Activated CD8-positive, alpha-beta T cell treated with anti-CD3 and anti-CD28 coated beads, Interleukin-2, amount 10 ng/mL, durations not matched to agents 7 days and 5 days (primary cell): ENCODE measurements at regions not wholly inside any gene's neighbourhood (a gene's known extent, or its start where the extent isn't known, plus 50 kb on each side); places are given as distances from the start of the nearest gene placed in this dataset.
"Not testable (repeated sequence)": the region's sequence is repeated elsewhere in the genome, so short reads cannot be mapped to it uniquely, and the experiment has no call there.

ENCODE experiments used
- ATAC-seq: fragments of 150-1000 bp; cut with Tn5 transposase; one replicate; pipeline ENCODE4 v1.10.0; 2021; ENCODE audit warnings: moderate library complexity
- CTCF ChIA-PET: fragments of 350-600 bp; sonication (Branson Sonifier 250); formaldehyde crosslinking; loops from one replicate; lab custom pipeline; 2021; ENCODE audit warnings: antibody characterized with exemption; lab: Charles Lee
- POLR2A ChIA-PET: fragments of 350-600 bp; sonication (Branson Sonifier 250); formaldehyde crosslinking; loops from one replicate; lab custom pipeline; 2021; ENCODE audit warnings: antibody characterized with exemption; lab: Charles Lee
- DNase-seq: peaks from one replicate; pipeline ENCODE4 v3.0.0-alpha.2; 2020
- H3K27ac Mint-ChIP-seq: one replicate; pipeline ENCODE4 v1.8.0; 2021; ENCODE audit warnings: mild to moderate bottlenecking, mixed read lengths
- H3K27me3 Mint-ChIP-seq: one replicate; pipeline ENCODE4 v1.8.0; 2021; ENCODE audit warnings: low read depth, mixed read lengths
- H3K36me3 Mint-ChIP-seq: one replicate; pipeline ENCODE4 v1.8.0; 2021; ENCODE audit warnings: low read depth, mixed read lengths
- H3K4me1 Mint-ChIP-seq: one replicate; pipeline ENCODE4 v1.8.0; 2021; ENCODE audit warnings: low read depth, mixed read lengths
- H3K4me3 Mint-ChIP-seq: one replicate; pipeline ENCODE4 v1.8.0; 2021; ENCODE audit warnings: mild to moderate bottlenecking, mixed read lengths
- H3K9me3 Mint-ChIP-seq: one replicate; pipeline ENCODE4 v1.8.0; 2022; ENCODE audit warnings: mixed read lengths; ENCODE audit not compliant: insufficient read depth

GRCh38 chr7:155378959-155379871 is 78.7 kb upstream of the EN2 start:
- ATAC-seq (no peak), DNase-seq (no peak)
- Mint-ChIP-seq H3K27ac (no peak overlapping the region), H3K4me1 (peaks cover 39% of the 10 kb centered on the region), H3K9me3 (no peaks in the 10 kb centered on the region), H3K36me3 (peaks cover 2% of the 10 kb centered on the region), H3K4me3 (no peak overlapping the region), H3K27me3 (peaks cover 86% of the 10 kb centered on the region)
- CTCF ChIA-PET, result interaction anchor here (0.7 to 2.6 kb wide), 13 partner anchors 9 to 451 kb away, joined by 3 to 15 read pairs (median 4); partner anchors contain the start of genes PAXIP1 and RBM33
- POLR2A ChIA-PET, result no interaction called here

GRCh38 chr7:155380221-155380861 is 77.6 kb upstream of the EN2 start:
- CTCF ChIA-PET, result interaction anchor here (0.7 to 2.6 kb wide), 20 partner anchors 8 to 466 kb away, joined by 3 to 15 read pairs (median 3); partner anchors contain the start of genes PAXIP1 and RBM33
- H3K9me3 Mint-ChIP-seq, result no peaks in the 10 kb centered on the region
- peaks cover 30% of the 10 kb centered on the region for H3K4me1 Mint-ChIP-seq
- H3K36me3 Mint-ChIP-seq, result peaks cover 2% of the 10 kb centered on the region
- POLR2A ChIA-PET, result no interaction called here
- peaks cover 80% of the 10 kb centered on the region for H3K27me3 Mint-ChIP-seq
- no peak overlapping the region for H3K27ac Mint-ChIP-seq
- no peak overlapping the region for H3K4me3 Mint-ChIP-seq
- DNase-seq, result peak; percentile 80
- peak; percentile 87 for ATAC-seq

DNA sequence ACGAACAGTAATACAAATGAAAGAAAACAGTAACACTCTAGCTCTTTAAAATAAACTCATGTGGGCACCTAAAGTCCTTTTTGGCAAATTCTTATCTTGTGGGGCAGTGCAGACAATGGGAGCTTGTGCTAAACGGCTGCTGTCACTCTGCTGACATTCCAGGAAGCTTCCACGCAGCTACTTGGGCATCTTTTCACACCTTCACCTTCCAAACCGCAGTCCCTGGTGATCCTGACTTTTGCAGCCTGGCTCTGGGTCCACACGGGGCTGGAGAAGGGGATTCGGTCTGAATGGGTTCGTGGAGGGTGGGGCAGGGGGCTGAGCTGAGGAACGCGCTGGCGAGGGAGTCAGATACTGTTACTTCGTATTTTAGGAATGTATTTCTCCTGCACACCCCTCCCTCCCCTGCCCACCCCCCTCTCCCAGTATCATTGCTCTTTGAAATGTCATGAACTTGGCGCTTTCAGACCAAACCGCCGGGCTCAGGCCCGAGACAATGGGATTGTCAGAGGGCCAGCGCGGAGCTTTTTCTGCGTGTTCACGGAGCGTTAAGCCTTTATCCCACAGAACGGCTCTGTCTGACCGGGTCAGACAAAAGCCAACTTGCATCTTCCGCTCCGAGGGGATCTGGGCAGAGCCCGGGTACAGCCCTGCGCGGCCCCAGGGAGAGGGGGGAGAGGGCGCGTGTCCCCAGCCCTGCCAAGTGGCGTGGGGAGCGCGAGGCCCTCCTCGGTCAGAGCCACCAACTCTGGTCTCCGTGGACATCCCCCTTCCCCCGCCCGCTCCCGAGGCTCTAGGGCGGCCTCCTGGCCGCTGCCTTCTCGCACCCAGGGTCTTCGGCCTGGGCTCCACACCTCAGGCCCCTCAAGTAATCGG is 76.7 kb upstream of the EN2 start:
- peaks cover 71% of the 10 kb centered on the region for H3K27me3 Mint-ChIP-seq
- CTCF ChIA-PET, result interaction anchor here (1.0 to 2.6 kb wide), 8 partner anchors 9 to 467 kb away, joined by 3 to 15 read pairs (median 3); no protein-coding TSS in a partner anchor
- H3K9me3 Mint-ChIP-seq, result no peaks in the 10 kb centered on the region
- POLR2A ChIA-PET, result no interaction called here
- H3K36me3 Mint-ChIP-seq, result no peaks in the 10 kb centered on the region
- DNase-seq, result no peak
- H3K4me1 Mint-ChIP-seq, result peaks cover 22% of the 10 kb centered on the region
- H3K27ac Mint-ChIP-seq, result no peak overlapping the region
- H3K4me3 Mint-ChIP-seq, result no peak overlapping the region
- ATAC-seq, result no peak

- Mint-ChIP-seq H3K4me1 (peaks cover 19% of the 10 kb centered on the region), H3K27me3 (peaks cover 62% of the 10 kb centered on the region), H3K4me3 (no peak overlapping the region), H3K9me3 (no peaks in the 10 kb centered on the region), H3K27ac (no peak overlapping the region), H3K36me3 (no peaks in the 10 kb centered on the region)
- ChIA-PET CTCF (interaction anchor here (1.4 to 1.9 kb wide), 2 partner anchors 10 to 94 kb away, joined by 3 to 4 read pairs; no protein-coding TSS in a partner anchor), POLR2A (no interaction called here)
- ATAC-seq (no peak), DNase-seq (no peak)
Measured at GRCh38 chr7:155381852-155382801, 75.8 kb upstream of the EN2 start.

GRCh38 chr7:155382802-155383171 is 75.1 kb upstream of the EN2 start:
- no peaks in the 10 kb centered on the region for H3K9me3 Mint-ChIP-seq
- ChIA-PET POLR2A (no interaction called here), CTCF (no interaction called here)
- no peak overlapping the region for H3K4me3 Mint-ChIP-seq
- H3K27ac Mint-ChIP-seq, result no peak overlapping the region
- peaks cover 55% of the 10 kb centered on the region for H3K27me3 Mint-ChIP-seq
- DNase-seq (no peak), ATAC-seq (no peak)
- H3K4me1 Mint-ChIP-seq, result peaks cover 15% of the 10 kb centered on the region
- H3K36me3 Mint-ChIP-seq, result no peaks in the 10 kb centered on the region

GRCh38 chr7:155383756-155384491 is 74.0 kb upstream of the EN2 start:
- Mint-ChIP-seq H3K9me3 (no peaks in the 10 kb centered on the region), H3K36me3 (no peaks in the 10 kb centered on the region), H3K4me3 (no peak overlapping the region), H3K4me1 (peaks cover 15% of the 10 kb centered on the region), H3K27ac (no peak overlapping the region), H3K27me3 (peaks cover 47% of the 10 kb centered on the region)
- CTCF ChIA-PET, result interaction anchor here (0.7 kb wide), 1 partner anchor 12 kb away, joined by 4 read pairs; no protein-coding TSS in a partner anchor
- ATAC-seq (no peak), DNase-seq (no peak)
- POLR2A ChIA-PET, result no interaction called here

DNA sequence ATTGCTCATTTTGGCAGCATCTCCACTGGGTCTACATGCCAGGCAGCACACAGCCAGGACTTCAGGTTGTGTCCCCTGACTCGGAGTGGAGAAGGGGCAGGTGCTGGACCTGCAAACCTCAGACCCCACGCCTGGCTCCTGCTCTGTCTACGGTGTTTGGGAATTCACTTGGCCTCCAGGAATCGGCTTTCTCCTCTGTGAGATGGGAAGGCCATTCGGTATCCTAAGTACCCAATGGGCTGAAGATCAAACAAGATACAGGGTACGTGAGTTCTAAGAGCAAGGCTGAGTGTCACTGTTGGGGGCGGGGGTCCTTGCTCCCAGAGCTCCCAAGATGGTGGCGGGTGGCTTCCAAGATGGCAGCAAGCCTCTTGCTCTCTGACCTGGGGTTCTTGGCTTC is 73.2 kb upstream of the EN2 start:
- H3K27me3 Mint-ChIP-seq, result peaks cover 42% of the 10 kb centered on the region
- H3K4me1 Mint-ChIP-seq, result peaks cover 16% of the 10 kb centered on the region
- H3K4me3 Mint-ChIP-seq, result no peak overlapping the region
- no peaks in the 10 kb centered on the region for H3K36me3 Mint-ChIP-seq
- no peak overlapping the region for H3K27ac Mint-ChIP-seq
- ATAC-seq (no peak), DNase-seq (no peak)
- POLR2A ChIA-PET, result no interaction called here
- no peaks in the 10 kb centered on the region for H3K9me3 Mint-ChIP-seq
- CTCF ChIA-PET, result no interaction called here

DNA sequence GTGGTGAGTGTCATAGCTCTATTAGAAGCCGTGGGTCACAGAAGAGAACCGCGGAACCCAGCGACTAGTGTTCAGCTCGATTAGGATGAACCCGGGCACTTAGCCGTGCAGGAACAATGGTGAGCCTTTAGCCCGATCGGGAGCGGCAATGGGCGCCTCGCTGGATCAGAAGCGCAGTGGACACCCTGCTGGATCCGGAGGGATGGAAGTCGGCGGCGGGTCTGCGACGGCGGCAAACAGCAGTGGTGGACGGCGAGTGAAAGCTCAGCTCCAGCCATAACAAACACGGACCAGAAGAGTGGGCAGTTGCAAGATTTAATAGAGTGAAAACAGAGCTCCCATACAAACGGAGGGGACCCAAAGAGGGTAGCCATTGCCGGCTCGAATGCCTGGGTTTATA is 72.7 kb upstream of the EN2 start:
- H3K27ac Mint-ChIP-seq, CTCF ChIA-PET, ATAC-seq, H3K4me3 Mint-ChIP-seq, H3K36me3 Mint-ChIP-seq, H3K9me3 Mint-ChIP-seq, DNase-seq: not testable (repeated sequence)
- Mint-ChIP-seq H3K4me1 (peaks cover 13% of the 10 kb centered on the region), H3K27me3 (peaks cover 37% of the 10 kb centered on the region)
- POLR2A ChIA-PET, result interaction anchor here (0.6 kb wide), 1 partner anchor 17 kb away, joined by 6 read pairs; no protein-coding TSS in a partner anchor

GRCh38 chr7:155386608-155387007 is 71.3 kb upstream of the EN2 start:
- no peak overlapping the region for H3K4me3 Mint-ChIP-seq
- H3K27ac Mint-ChIP-seq, result no peak overlapping the region
- ATAC-seq, result no peak
- DNase-seq, result no peak
- CTCF ChIA-PET, result no interaction called here
- POLR2A ChIA-PET, result no interaction called here
- H3K27me3 Mint-ChIP-seq, result peaks cover 30% of the 10 kb centered on the region
- H3K9me3 Mint-ChIP-seq, result no peaks in the 10 kb centered on the region
- peaks cover 6% of the 10 kb centered on the region for H3K4me1 Mint-ChIP-seq
- H3K36me3 Mint-ChIP-seq, result no peaks in the 10 kb centered on the region

DNA sequence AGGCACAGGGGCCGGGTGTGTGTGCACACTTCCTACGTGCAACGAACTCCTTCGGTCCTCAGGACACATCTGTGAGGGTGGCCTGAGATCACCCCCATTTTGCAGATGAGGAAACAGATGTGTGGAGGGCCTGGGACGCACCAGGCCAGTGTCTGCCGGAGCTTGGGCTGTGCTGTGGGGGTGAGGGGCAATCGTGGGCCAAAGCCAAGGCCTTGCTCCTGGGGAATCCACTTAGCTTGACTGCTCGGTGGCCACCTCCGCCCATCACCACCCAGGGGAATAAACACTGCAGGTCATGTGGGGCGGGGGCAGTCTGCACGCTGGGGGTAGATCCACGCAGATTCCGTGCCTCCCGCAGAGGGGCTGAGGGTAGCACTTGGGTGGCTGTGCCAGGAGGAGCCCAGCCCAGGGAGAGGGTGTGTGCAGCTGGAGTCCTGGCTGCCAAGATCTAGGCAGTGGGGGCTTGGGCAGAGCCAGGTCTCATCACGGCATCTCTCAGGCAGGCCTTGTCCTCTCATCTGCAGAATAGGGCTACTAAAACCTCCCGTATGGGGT is 70.8 kb upstream of the EN2 start:
- Mint-ChIP-seq H3K4me1 (peaks cover 3% of the 10 kb centered on the region), H3K4me3 (no peak overlapping the region), H3K36me3 (no peaks in the 10 kb centered on the region), H3K27ac (no peak overlapping the region), H3K9me3 (no peaks in the 10 kb centered on the region), H3K27me3 (peaks cover 26% of the 10 kb centered on the region)
- POLR2A ChIA-PET, result no interaction called here
- CTCF ChIA-PET, result no interaction called here
- ATAC-seq (no peak), DNase-seq (no peak)
